K562 (cell line): ENCODE measurements at regions not wholly inside any gene's neighbourhood (a gene's known extent, or its start where the extent isn't known, plus 50 kb on each side); places are given as distances from the start of the nearest gene placed in this dataset.

Experiments used
- ATAC-seq: fragments of 200-7000 bp; cut with Tn5 transposase; 3 replicates; pipeline ENCODE4 v1.9.1; 2020; ENCODE audit warnings: moderate library complexity
- BruUV-seq: library from RNA; stranded (reverse); fragments of 400-500 nt; replicated peaks from 2 replicates; lab custom pipeline; 2021; lab: Mats Ljungman, UMichigan
- CTCF ChIA-PET: fragments of 300-600 bp; formaldehyde crosslinking; extraction: SDS; loops from one replicate; lab custom pipeline; 2021; ENCODE audit warnings: low intra/inter-chr PET ratio; lab: Yijun Ruan, JAX
- POLR2A ChIA-PET: fragments of 300-600, 350-650 bp; sonication (Branson Sonifier 250); formaldehyde crosslinking; extraction: SDS; loops from one replicate; lab custom pipeline; 2021; ENCODE audit warnings: antibody characterized with exemption, inconsistent platforms; lab: Yijun Ruan, JAX
- DNase-seq, 4 experiments: peaks; one replicate each; pipeline versions ENCODE4 v3.0.0 to v3.0.0-alpha.2; 2011 to 2018; ENCODE audit warnings: low spot score in 3 of 4, mixed read lengths in 3 of 4; ENCODE audit errors: extremely low read depth in 1 of 4
- FAIRE-seq: peaks from 2 replicates; lab custom pipeline; 2011; peaks lifted over from hg19 to GRCh38; lab: Jason Lieb, UNC
- H2AFZ ChIP-seq: 2 replicates; pipeline ENCODE4 v1.6.0; 2011; ENCODE audit warnings: low read depth, low read length, control low read depth, inconsistent platforms
- H3K27ac ChIP-seq: fragments of 200-600 bp; 3 replicates; pipeline ENCODE4 v1.8.0; 2011; ENCODE audit warnings: low read depth, mild to moderate bottlenecking, control low read depth, inconsistent platforms, low read length, moderate library complexity, mixed read lengths; ENCODE audit errors: extremely low read depth
- H3K27me3 ChIP-seq, 2 experiments: fragments of 300-600 bp in 1 of 2; 2 replicates in 1 of 2; 3 replicates in 1 of 2; pipeline versions ENCODE4 v1.6.0 to v1.8.0; 2011; ENCODE audit warnings: inconsistent platforms in 2 of 2, low read length in 2 of 2, mild to moderate bottlenecking in 1 of 2, mixed read lengths in 1 of 2, moderate library complexity in 1 of 2; ENCODE audit not compliant: control insufficient read depth in 2 of 2, insufficient read depth in 2 of 2
- H3K36me3 ChIP-seq: fragments of 300-600 bp; 3 replicates; pipeline ENCODE4 v1.8.0; 2011; ENCODE audit warnings: mild to moderate bottlenecking, low read length, inconsistent platforms; ENCODE audit not compliant: control insufficient read depth, insufficient read depth
- H3K4me1 ChIP-seq, 2 experiments: fragments of 200-600 bp in 1 of 2; replicated peaks in 1 of 2; 2 replicates in 1 of 2; 3 replicates in 1 of 2; pipeline versions ENCODE4 v1.5.1 to v1.8.0; 2011; ENCODE audit warnings: inconsistent platforms in 2 of 2, low read length in 2 of 2, mild to moderate bottlenecking in 1 of 2, mixed read lengths in 1 of 2, moderate library complexity in 1 of 2; ENCODE audit not compliant: control insufficient read depth in 2 of 2, insufficient read depth in 2 of 2
- H3K4me2 ChIP-seq: 2 replicates; pipeline ENCODE4 v1.6.1; 2011; ENCODE audit warnings: low read length, control low read depth, inconsistent platforms, mixed read lengths; ENCODE audit not compliant: insufficient read depth
- H3K4me3 ChIP-seq: fragments of 200-600 bp; sonication (generic), shearing (Covaris generic); 2 replicates; pipeline ENCODE4 v1.5.1; 2016; ENCODE audit warnings: control low read depth, inconsistent platforms
- H3K79me2 ChIP-seq: fragments of 200-600 bp; 3 replicates; pipeline ENCODE4 v1.8.0; 2011; ENCODE audit warnings: low read length, inconsistent platforms; ENCODE audit not compliant: control insufficient read depth, insufficient read depth
- H3K9ac ChIP-seq, 2 experiments: 2 replicates each; pipeline versions ENCODE4 v1.6.0 to v1.6.1; 2011; ENCODE audit warnings: low read depth in 2 of 2, low read length in 2 of 2, control low read depth in 1 of 2, inconsistent platforms in 1 of 2, mild to moderate bottlenecking in 1 of 2, mixed read lengths in 1 of 2; ENCODE audit not compliant: insufficient read depth in 1 of 2
- H3K9me1 ChIP-seq: one replicate; pipeline ENCODE4 v1.6.0; 2011; ENCODE audit warnings: inconsistent platforms, mild to moderate bottlenecking, low read length, moderate library complexity; ENCODE audit not compliant: control insufficient read depth, insufficient read depth
- H3K9me3 ChIP-seq: replicated peaks from 2 replicates; pipeline ENCODE4 v1.5.1; 2011; ENCODE audit warnings: low read depth, low read length, inconsistent platforms; ENCODE audit not compliant: control insufficient read depth, insufficient read depth
- H4K20me1 ChIP-seq: replicated peaks from 2 replicates; pipeline ENCODE4 v1.6.1; 2011; ENCODE audit warnings: low read length, inconsistent platforms, mixed read lengths; ENCODE audit not compliant: control insufficient read depth, insufficient read depth
- EP300 ChIP-seq: IDR thresholded peaks from 2 replicates; pipeline ENCODE4 v1.6.1; 2012; ENCODE audit warnings: low read length, improper control_type of control experiment
- JUND ChIP-seq, 2 experiments: IDR thresholded peaks; 2 replicates in 1 of 2; 3 replicates in 1 of 2; pipeline ENCODE4 v1.6.1; 2011; ENCODE audit warnings: borderline replicate concordance in 2 of 2, low read depth in 2 of 2, low read length in 2 of 2, improper control_type of control experiment in 1 of 2, missing biosample characterization in 1 of 2, missing genetic modification characterization in 1 of 2, missing genetic modification reagents in 1 of 2
- MBD2 ChIP-seq: sonication (generic); IDR thresholded peaks from 2 replicates; pipeline ENCODE4 v1.6.1; 2016; ENCODE audit warnings: low read depth, borderline replicate concordance
- SAFB ChIP-seq: fragments of 200-400 bp; formaldehyde crosslinking; IDR thresholded peaks from 2 replicates; pipeline ENCODE4 v1.6.1; 2017; ENCODE audit warnings: low read depth, low read length, borderline replicate concordance
- ZNF384 ChIP-seq: IDR thresholded peaks from 2 replicates; pipeline ENCODE4 v1.6.1; 2012; ENCODE audit warnings: low read depth, low read length, improper control_type of control experiment
- ZNF431 ChIP-seq: sonication (generic); formaldehyde crosslinking; IDR thresholded peaks from 2 replicates; pipeline ENCODE4 v1.8.0; 2022; ENCODE audit warnings: mild to moderate bottlenecking, missing genetic modification reagents
- WGBS: fragments of 100-300 bp; shearing (Covaris generic); methylation state at CpG from one replicate; pipeline ENCODE4 v1.1.6; 2016; ENCODE audit warnings: low coverage, mixed read lengths; ENCODE audit not compliant: insufficient coverage; ENCODE audit errors: missing lambda C conversion rate; 5-methylcytosine and 5-hydroxymethylcytosine counted together
- in situ Hi-C: fragments of 300-500 bp; cut with MboI; formaldehyde crosslinking; loops from 4 replicates; pipeline ENCODE4 v1.15.0; 2018; ENCODE audit warnings: inconsistent platforms, mixed read lengths
- intact Hi-C: fragments of 100-400 bp; cut with micrococcal nuclease; formaldehyde crosslinking; loops from 2 replicates; pipeline ENCODE4 v1.14.2; 2022
- TF ChIP-seq, protein P1 (sequence below): sonication (generic); IDR thresholded peaks from 2 replicates; pipeline ENCODE4 v1.6.1; 2016
- TF ChIP-seq, protein P2 (sequence below): sonication (generic); formaldehyde crosslinking; IDR thresholded peaks from 2 replicates; pipeline ENCODE4 v1.8.0; 2022; ENCODE audit warnings: mild to moderate bottlenecking, low read depth, missing genetic modification reagents
- TF ChIP-seq, protein P3 (sequence below): sonication (generic); formaldehyde crosslinking; IDR thresholded peaks from 2 replicates; pipeline ENCODE4 v1.8.0; 2022; ENCODE audit warnings: mild to moderate bottlenecking, missing genetic modification reagents

DNA sequence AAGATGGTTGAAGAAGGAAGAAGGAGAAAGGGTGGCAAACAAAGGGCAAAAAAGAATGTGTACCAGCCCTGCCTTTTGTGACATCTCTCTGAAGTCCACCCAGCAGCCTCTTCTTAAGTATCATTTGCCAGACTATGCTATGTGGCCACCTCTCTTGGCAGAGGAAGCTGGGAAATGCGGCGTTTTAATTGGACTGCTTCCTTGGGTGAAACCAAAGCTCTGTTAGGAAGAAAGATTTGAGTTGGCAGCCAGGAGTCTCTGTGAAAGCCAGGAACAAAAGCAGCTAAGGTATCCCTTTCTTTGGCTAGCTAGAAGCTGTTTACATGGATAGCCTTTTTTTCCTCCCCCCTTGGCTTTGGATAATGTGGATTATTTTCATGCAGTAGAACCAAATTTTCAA, 67.5 kb upstream of the GTSF1L start:
- no peaks in the 10 kb centered on the region for H3K79me2 ChIP-seq
- TF ChIP-seq EP300 (no peak), SAFB (no peak), ZNF384 (no peak), JUND (IDR thresholded peaks at IDR 0.05; ENCODE audit: borderline replicate concordance, low read depth, low read length) (no peak), JUND (tag; IDR thresholded peaks at IDR 0.05; ENCODE audit: borderline replicate concordance, low read depth, low read length) (no peak), MBD2 (no peak), ZNF431 (CRISPR knock-in tag) (no peak)
- TF ChIP-seq, protein P1, sequence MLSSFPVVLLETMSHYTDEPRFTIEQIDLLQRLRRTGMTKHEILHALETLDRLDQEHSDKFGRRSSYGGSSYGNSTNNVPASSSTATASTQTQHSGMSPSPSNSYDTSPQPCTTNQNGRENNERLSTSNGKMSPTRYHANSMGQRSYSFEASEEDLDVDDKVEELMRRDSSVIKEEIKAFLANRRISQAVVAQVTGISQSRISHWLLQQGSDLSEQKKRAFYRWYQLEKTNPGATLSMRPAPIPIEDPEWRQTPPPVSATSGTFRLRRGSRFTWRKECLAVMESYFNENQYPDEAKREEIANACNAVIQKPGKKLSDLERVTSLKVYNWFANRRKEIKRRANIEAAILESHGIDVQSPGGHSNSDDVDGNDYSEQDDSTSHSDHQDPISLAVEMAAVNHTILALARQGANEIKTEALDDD: no peak
- TF ChIP-seq, protein P2, sequence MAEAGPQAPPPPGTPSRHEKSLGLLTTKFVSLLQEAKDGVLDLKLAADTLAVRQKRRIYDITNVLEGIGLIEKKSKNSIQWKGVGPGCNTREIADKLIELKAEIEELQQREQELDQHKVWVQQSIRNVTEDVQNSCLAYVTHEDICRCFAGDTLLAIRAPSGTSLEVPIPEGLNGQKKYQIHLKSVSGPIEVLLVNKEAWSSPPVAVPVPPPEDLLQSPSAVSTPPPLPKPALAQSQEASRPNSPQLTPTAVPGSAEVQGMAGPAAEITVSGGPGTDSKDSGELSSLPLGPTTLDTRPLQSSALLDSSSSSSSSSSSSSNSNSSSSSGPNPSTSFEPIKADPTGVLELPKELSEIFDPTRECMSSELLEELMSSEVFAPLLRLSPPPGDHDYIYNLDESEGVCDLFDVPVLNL (CRISPR knock-in tag): no peak
- TF ChIP-seq, protein P3, sequence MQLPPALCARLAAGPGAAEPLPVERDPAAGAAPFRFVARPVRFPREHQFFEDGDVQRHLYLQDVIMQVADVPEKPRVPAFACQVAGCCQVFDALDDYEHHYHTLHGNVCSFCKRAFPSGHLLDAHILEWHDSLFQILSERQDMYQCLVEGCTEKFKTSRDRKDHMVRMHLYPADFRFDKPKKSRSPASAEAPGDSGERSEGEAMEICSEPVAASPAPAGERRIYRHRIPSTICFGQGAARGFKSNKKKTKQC: no peak
- TF ChIP-seq, all 486 proteins: peak for 0
- ATAC-seq (no peak), FAIRE-seq (no peak), DNase-seq (no peak)
- H4K20me1 ChIP-seq: no peaks in the 10 kb centered on the region
- no peak overlapping the region for H2AFZ ChIP-seq
- in situ Hi-C loops (no loop called here), intact Hi-C loops (no loop called here)
- CTCF ChIA-PET: no interaction called here
- H3K27me3 ChIP-seq: no peaks in the 10 kb centered on the region; a peak in 2 of 5 replicates
- no peak overlapping the region for H3K4me3 ChIP-seq
- no peaks in the 10 kb centered on the region; a peak in 1 of 5 replicates for H3K4me1 ChIP-seq
- H3K36me3 ChIP-seq: no peaks in the 10 kb centered on the region
- H3K9me1 ChIP-seq: no peaks in the 10 kb centered on the region
- WGBS: 0% methylated on average over 2 of the region's 2 CpGs
- BruUV-seq: no TSS peak
- no peak overlapping the region for H3K27ac ChIP-seq
- no peak overlapping the region for H3K4me2 ChIP-seq
- POLR2A ChIA-PET: interaction anchor here (0.9 kb wide), 1 partner anchor 20 kb away, joined by 3 read pairs; no protein-coding TSS in a partner anchor
- H3K9me3 ChIP-seq: no peaks in the 10 kb centered on the region
- no peak overlapping the region for H3K9ac ChIP-seq
